ENCODE measurements at regions not wholly inside any gene's neighbourhood (a gene's known extent, or its start where the extent isn't known, plus 50 kb on each side); places are given as distances from the start of the nearest gene placed in this dataset.
"Not testable (repeated sequence)": the region's sequence is repeated elsewhere in the genome, so short reads cannot be mapped to it uniquely, and the experiment has no call there.

GRCh38 chr1:117754061-117754969 is 148.5 kb downstream of the TENT5C start:
- DNase-seq (ENCODE audit: low read depth, low spot score), result peak; percentile 31

- DNase-seq (ENCODE audit: low read depth, low spot score), result no peak
Observed at GRCh38 chr1:117757668-117758067, 151.8 kb downstream of the TENT5C start.

GRCh38 chr1:117758444-117759316 is 152.8 kb downstream of the TENT5C start:
- peak; percentile 70 for DNase-seq (ENCODE audit: low read depth, low spot score)

GRCh38 chr1:117759535-117759934 is 153.7 kb downstream of the TENT5C start:
- DNase-seq (ENCODE audit: low read depth, low spot score), result no peak

GRCh38 chr1:117760069-117760468 is 154.2 kb downstream of the TENT5C start:
- no peak for DNase-seq (ENCODE audit: low read depth, low spot score)

GRCh38 chr1:117760485-117760884 is 154.6 kb downstream of the TENT5C start:
- no peak for DNase-seq (ENCODE audit: low read depth, low spot score)

- not testable (repeated sequence) for DNase-seq (ENCODE audit: low read depth, low spot score)
Observed at GRCh38 chr1:117767756-117768155, 161.7 kb downstream of the GDAP2 start.

GRCh38 chr1:117770981-117771531 is 158.4 kb downstream of the GDAP2 start:
- no peak for DNase-seq (ENCODE audit: low read depth, low spot score)

- DNase-seq (ENCODE audit: low read depth, low spot score), result no peak
Observed at GRCh38 chr1:117779364-117779763, 150.1 kb downstream of the GDAP2 start.

GRCh38 chr1:117780687-117781475 is 148.5 kb downstream of the GDAP2 start:
- no peak for DNase-seq (ENCODE audit: low read depth, low spot score)

- no peak for DNase-seq (ENCODE audit: low read depth, low spot score)
Observed at GRCh38 chr1:117782056-117782455, 147.4 kb downstream of the GDAP2 start.

- no peak for DNase-seq (ENCODE audit: low read depth, low spot score)
Observed at GRCh38 chr1:117783606-117784396, 145.6 kb downstream of the GDAP2 start.

- no peak for DNase-seq (ENCODE audit: low read depth, low spot score)
Observed at GRCh38 chr1:117788014-117788413, 141.4 kb downstream of the GDAP2 start.

GRCh38 chr1:117793413-117793812 is 136.0 kb downstream of the GDAP2 start:
- DNase-seq (ENCODE audit: low read depth, low spot score), result no peak

- DNase-seq (ENCODE audit: low read depth, low spot score), result no peak
Observed at GRCh38 chr1:117794073-117794472, 135.3 kb downstream of the GDAP2 start.

GRCh38 chr1:117795190-117795589 is 134.2 kb downstream of the GDAP2 start:
- no peak for DNase-seq (ENCODE audit: low read depth, low spot score)

- no peak for DNase-seq (ENCODE audit: low read depth, low spot score)
Observed at GRCh38 chr1:117795792-117796191, 133.6 kb downstream of the GDAP2 start.

- no peak for DNase-seq (ENCODE audit: low read depth, low spot score)
Observed at GRCh38 chr1:117796226-117796625, 133.2 kb downstream of the GDAP2 start.

- DNase-seq (ENCODE audit: low read depth, low spot score), result no peak
Observed at GRCh38 chr1:117798550-117798949, 130.9 kb downstream of the GDAP2 start.

- DNase-seq (ENCODE audit: low read depth, low spot score), result no peak
Observed at GRCh38 chr1:117802531-117803257, 126.7 kb downstream of the GDAP2 start.
